Neural progenitor cell (in vitro differentiated cells): ENCODE measurements at regions not wholly inside any gene's neighbourhood (a gene's known extent, or its start where the extent isn't known, plus 50 kb on each side); places are given as distances from the start of the nearest gene placed in this dataset.

Experiments
- CTCF ChIP-seq: fragments of 200-600 bp; sonication (generic); IDR thresholded peaks from 2 replicates; pipeline ENCODE4 v1.5.1; 2017; ENCODE audit warnings: antibody characterized with exemption, mild to moderate bottlenecking
- EZH2 ChIP-seq: fragments of 200-600 bp; sonication (generic); IDR thresholded peaks from 2 replicates; pipeline ENCODE4 v1.6.1; 2017; ENCODE audit warnings: antibody characterized with exemption, mild to moderate bottlenecking, moderate library complexity
- EZH2phosphoT487 ChIP-seq: fragments of 200-600 bp; sonication (generic); IDR thresholded peaks from 2 replicates; pipeline ENCODE4 v1.6.1; 2017; ENCODE audit warnings: antibody characterized with exemption

- no peak for TF ChIP-seq CTCF
- no peak for TF ChIP-seq EZH2phosphoT487
- TF ChIP-seq EZH2, result no peak
These were observed 84.5 kb upstream of the NMNAT3 start for GRCh38 chr3:139762302-139762701.
